Iris pigment epithelial cell (primary cell): ENCODE measurements at regions not wholly inside any gene's neighbourhood (a gene's known extent, or its start where the extent isn't known, plus 50 kb on each side); places are given as distances from the start of the nearest gene placed in this dataset.
A peak's percentile ranks its signal among the peaks of the same experiment; 100 is the strongest.
"Not testable (repeated sequence)": the region's sequence is repeated elsewhere in the genome, so short reads cannot be mapped to it uniquely, and the experiment has no call there.

ENCODE experiments used
- DNase-seq: peaks from one replicate; pipeline ENCODE4 v3.0.0-alpha.2; 2011; ENCODE audit warnings: low read depth

GRCh38 chr14:71240171-71240570 is 332.9 kb downstream of the PCNX1 start:
- no peak for DNase-seq

- no peak for DNase-seq
These were observed 333.7 kb downstream of the PCNX1 start for GRCh38 chr14:71240866-71241520.

GRCh38 chr14:71242237-71242748 is 335.0 kb downstream of the PCNX1 start:
- DNase-seq, result peak; percentile 63

GRCh38 chr14:71243697-71244096 is 336.4 kb downstream of the PCNX1 start:
- peak; percentile 91 for DNase-seq

- no peak for DNase-seq
These were observed 337.1 kb downstream of the PCNX1 start for GRCh38 chr14:71244341-71244740.

- DNase-seq, result no peak
These were observed 338.6 kb downstream of the PCNX1 start for GRCh38 chr14:71245659-71246361.

- no peak for DNase-seq
These were observed 339.3 kb downstream of the PCNX1 start for GRCh38 chr14:71246539-71246938.

- no peak for DNase-seq
These were observed 339.8 kb downstream of the PCNX1 start for GRCh38 chr14:71247106-71247505.

- DNase-seq, result peak; percentile 69
These were observed 340.9 kb downstream of the PCNX1 start for GRCh38 chr14:71248194-71248593.

GRCh38 chr14:71250347-71250746 is 343.1 kb downstream of the PCNX1 start:
- no peak for DNase-seq

GRCh38 chr14:71250791-71251190 is 343.5 kb downstream of the PCNX1 start:
- no peak for DNase-seq

GRCh38 chr14:71254091-71254719 is 346.9 kb downstream of the PCNX1 start:
- DNase-seq, result not testable (repeated sequence)

GRCh38 chr14:71261206-71261605 is 353.9 kb downstream of the PCNX1 start:
- DNase-seq, result peak; percentile 71

- DNase-seq, result peak; percentile 14
These were observed 355.2 kb downstream of the PCNX1 start for GRCh38 chr14:71262441-71262840.

GRCh38 chr14:71264260-71264659 is 357.0 kb downstream of the PCNX1 start:
- DNase-seq, result no peak

GRCh38 chr14:71267007-71267513 is 359.8 kb downstream of the PCNX1 start:
- DNase-seq, result peak; percentile 97

- DNase-seq, result peak; percentile 51
These were observed 360.4 kb downstream of the PCNX1 start for GRCh38 chr14:71267691-71268090.

GRCh38 chr14:71270111-71270510 is 362.9 kb downstream of the PCNX1 start:
- DNase-seq, result no peak

GRCh38 chr14:71271166-71271945 is 364.1 kb downstream of the PCNX1 start:
- peak; percentile 9 for DNase-seq

GRCh38 chr14:71273366-71273765 is 366.1 kb downstream of the PCNX1 start:
- no peak for DNase-seq

GRCh38 chr14:71284048-71284447 is 376.8 kb downstream of the PCNX1 start:
- no peak for DNase-seq

GRCh38 chr14:71286126-71286525 is 378.9 kb downstream of the PCNX1 start:
- DNase-seq, result no peak
